Peyer's patch (tissue), 4 donors: ENCODE measurements at regions not wholly inside any gene's neighbourhood (a gene's known extent, or its start where the extent isn't known, plus 50 kb on each side); places are given as distances from the start of the nearest gene placed in this dataset.

Source experiments
- DNase-seq, 3 donors: peaks; one replicate each; pipeline ENCODE4 v3.0.0-alpha.2; 2017 to 2019
- H3K27ac ChIP-seq, 4 donors: fragments of 200-600 bp; sonication (generic); one replicate each; pipeline ENCODE4 v1.5.1; 2016 to 2019
- H3K27me3 ChIP-seq, 2 donors: fragments of 200-600 bp; sonication (generic); one replicate each; pipeline ENCODE4 v1.5.1; 2019
- H3K36me3 ChIP-seq, 3 donors: fragments of 200-600 bp; sonication (generic); one replicate each; pipeline ENCODE4 v1.5.1; 2016 to 2019
- H3K4me1 ChIP-seq, 4 donors: fragments of 200-600 bp; sonication (generic); one replicate each; pipeline ENCODE4 v1.5.1; 2016 to 2019
- H3K4me3 ChIP-seq, 4 donors: fragments of 200-600 bp; sonication (generic); 1 replicate in 3 of 4; 2 replicates in 1 of 4; pipeline ENCODE4 v1.5.1; 2016 to 2019; ENCODE audit warnings: mild to moderate bottlenecking in 1 of 4
- H3K9me3 ChIP-seq, 4 donors: fragments of 200-600 bp; sonication (generic); one replicate each; pipeline ENCODE4 v1.5.1; 2016 to 2019; ENCODE audit warnings: mild to moderate bottlenecking in 1 of 4
- POLR2A ChIP-seq, 2 donors: fragments of 450-650 bp; IDR thresholded peaks; one replicate each; pipeline ENCODE4 v1.5.1; 2017; ENCODE audit warnings: antibody characterized with exemption in 2 of 2, mild to moderate bottlenecking in 2 of 2, moderate library complexity in 2 of 2
- TF ChIP-seq, protein P1 (sequence below), 6 experiments: fragments of 450-650 bp in 4 of 6; fragments of 200-600 bp in 2 of 6; sonication (generic) in 1 of 6; IDR thresholded peaks; one replicate each; pipeline ENCODE4 v1.5.1; 2017 to 2019; ENCODE audit warnings: antibody characterized with exemption in 6 of 6, mild to moderate bottlenecking in 3 of 6, moderate library complexity in 1 of 6

DNA sequence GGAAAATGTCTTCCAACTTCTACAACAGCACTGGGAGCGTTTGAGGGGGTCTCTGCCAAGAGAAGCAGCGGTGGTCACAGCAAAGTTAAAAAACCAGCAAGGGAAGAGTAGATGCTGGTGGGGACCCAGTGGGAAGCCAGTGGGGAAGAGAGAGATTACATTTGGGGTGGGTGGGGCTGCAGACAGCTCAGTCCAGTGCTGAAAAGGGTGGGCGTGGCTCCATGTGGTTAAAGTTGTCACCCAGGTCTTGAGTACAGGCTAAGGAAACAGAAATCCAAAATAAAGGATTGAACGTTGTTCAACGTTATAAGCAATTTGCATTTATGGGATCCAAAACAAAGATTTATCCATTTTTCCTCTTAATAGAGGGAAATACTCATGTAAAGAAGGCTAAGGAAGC, 106.3 kb upstream of the LY86 start:
- Histone ChIP-seq H3K4me1 (no peaks in the 10 kb centered on the region), H3K36me3 (no peaks in the 10 kb centered on the region), H3K4me3 (no peak overlapping the region), H3K9me3 (no peaks in the 10 kb centered on the region), H3K27ac (no peak overlapping the region), H3K27me3 (no peaks in the 10 kb centered on the region)
- TF ChIP-seq, protein P1, sequence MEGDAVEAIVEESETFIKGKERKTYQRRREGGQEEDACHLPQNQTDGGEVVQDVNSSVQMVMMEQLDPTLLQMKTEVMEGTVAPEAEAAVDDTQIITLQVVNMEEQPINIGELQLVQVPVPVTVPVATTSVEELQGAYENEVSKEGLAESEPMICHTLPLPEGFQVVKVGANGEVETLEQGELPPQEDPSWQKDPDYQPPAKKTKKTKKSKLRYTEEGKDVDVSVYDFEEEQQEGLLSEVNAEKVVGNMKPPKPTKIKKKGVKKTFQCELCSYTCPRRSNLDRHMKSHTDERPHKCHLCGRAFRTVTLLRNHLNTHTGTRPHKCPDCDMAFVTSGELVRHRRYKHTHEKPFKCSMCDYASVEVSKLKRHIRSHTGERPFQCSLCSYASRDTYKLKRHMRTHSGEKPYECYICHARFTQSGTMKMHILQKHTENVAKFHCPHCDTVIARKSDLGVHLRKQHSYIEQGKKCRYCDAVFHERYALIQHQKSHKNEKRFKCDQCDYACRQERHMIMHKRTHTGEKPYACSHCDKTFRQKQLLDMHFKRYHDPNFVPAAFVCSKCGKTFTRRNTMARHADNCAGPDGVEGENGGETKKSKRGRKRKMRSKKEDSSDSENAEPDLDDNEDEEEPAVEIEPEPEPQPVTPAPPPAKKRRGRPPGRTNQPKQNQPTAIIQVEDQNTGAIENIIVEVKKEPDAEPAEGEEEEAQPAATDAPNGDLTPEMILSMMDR (IDR thresholded peaks at IDR 0.05), result no peak
- no peak for TF ChIP-seq POLR2A (IDR thresholded peaks at IDR 0.05)
- no peak for DNase-seq

DNA sequence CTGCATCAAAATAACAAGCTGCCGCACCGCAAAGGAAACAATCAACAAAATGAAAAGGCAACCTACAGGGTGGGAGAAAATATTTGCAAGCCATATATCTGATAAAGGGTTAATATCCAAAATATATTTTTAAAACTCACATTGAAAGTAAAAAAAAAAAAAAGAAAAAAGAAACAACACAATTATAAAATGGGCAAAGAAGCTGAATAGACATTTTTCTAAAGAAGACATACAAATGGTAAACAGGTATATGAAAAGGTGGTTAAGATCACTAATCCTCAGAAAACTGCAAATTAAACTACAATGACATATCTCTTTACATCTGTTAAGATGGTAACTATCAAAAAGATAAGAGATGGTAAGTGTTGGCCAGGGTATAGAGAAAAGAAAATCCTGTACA, 105.4 kb upstream of the LY86 start:
- Histone ChIP-seq H3K4me3 (no peak overlapping the region), H3K9me3 (no peaks in the 10 kb centered on the region), H3K27me3 (no peaks in the 10 kb centered on the region), H3K4me1 (no peaks in the 10 kb centered on the region), H3K27ac (no peak overlapping the region), H3K36me3 (no peaks in the 10 kb centered on the region)
- no peak for DNase-seq
- TF ChIP-seq POLR2A (IDR thresholded peaks at IDR 0.05), result no peak
- TF ChIP-seq, protein P1 (IDR thresholded peaks at IDR 0.05), result no peak

DNA sequence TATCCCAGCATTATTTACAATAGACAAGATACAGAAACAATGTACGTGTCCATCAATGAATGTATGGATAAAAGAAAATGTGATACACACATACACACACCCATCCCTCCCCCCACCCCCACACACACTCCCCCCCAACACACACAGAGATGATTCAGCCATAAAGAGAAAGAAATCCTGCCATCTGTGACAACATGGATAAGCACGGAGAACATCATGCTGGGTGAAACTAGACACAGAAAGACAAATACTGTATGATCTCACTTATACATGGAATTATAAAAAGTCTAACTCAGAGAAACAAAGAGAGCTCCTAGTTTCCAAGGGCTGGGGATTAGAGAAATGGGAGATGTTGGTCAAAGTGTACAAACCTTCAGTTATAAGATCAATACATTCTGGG, 104.8 kb upstream of the LY86 start:
- no peak for TF ChIP-seq POLR2A (IDR thresholded peaks at IDR 0.05)
- TF ChIP-seq, protein P1 (IDR thresholded peaks at IDR 0.05), result no peak
- DNase-seq, result no peak
- Histone ChIP-seq H3K36me3 (no peaks in the 10 kb centered on the region), H3K4me1 (no peaks in the 10 kb centered on the region), H3K27me3 (no peaks in the 10 kb centered on the region), H3K4me3 (no peak overlapping the region), H3K27ac (no peak overlapping the region), H3K9me3 (no peaks in the 10 kb centered on the region)

DNA sequence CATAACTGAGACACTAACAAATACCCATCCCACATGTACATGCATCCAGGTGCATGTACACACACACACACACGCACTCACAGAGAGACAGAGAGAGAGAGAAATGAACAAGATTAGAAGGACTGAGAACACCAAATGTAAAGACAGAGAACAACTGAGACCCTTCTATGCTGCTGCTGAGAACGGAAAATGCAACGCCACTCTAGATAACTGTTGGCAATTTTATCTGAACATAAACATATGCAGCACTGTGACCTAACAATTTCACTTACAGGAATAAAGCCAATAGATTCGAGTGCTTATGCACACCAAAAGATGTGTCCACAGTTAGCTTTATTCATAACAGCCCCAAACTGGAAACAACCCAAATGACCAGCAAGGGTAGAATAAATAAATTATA, 103.8 kb upstream of the LY86 start:
- Histone ChIP-seq H3K36me3 (no peaks in the 10 kb centered on the region), H3K27me3 (no peaks in the 10 kb centered on the region), H3K27ac (no peak overlapping the region), H3K4me1 (no peaks in the 10 kb centered on the region), H3K9me3 (no peaks in the 10 kb centered on the region), H3K4me3 (no peak overlapping the region)
- no peak for TF ChIP-seq POLR2A (IDR thresholded peaks at IDR 0.05)
- TF ChIP-seq, protein P1 (IDR thresholded peaks at IDR 0.05), result no peak
- no peak for DNase-seq

DNA sequence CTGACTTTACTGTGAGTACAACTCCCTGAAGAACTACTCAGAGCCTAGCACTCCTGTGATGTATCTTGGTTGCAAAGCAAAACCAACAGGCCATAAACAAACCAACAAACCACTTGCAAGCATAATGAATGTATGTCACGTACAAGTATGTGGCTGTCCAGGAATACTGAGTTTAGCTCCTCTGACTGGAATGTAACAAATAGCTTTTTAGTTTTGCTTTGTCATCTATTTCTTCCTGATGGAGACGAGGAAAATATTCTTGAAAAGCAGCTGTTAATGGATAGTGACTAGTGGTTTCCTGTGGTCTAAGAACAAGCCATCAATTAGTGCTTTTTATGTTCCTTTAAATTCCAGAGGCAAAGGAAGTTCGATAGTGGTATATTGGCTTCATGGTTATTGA, 101.9 kb upstream of the LY86 start:
- Histone ChIP-seq H3K4me3 (no peak overlapping the region), H3K36me3 (no peaks in the 10 kb centered on the region), H3K27ac (no peak overlapping the region), H3K27me3 (no peaks in the 10 kb centered on the region), H3K4me1 (no peaks in the 10 kb centered on the region), H3K9me3 (no peaks in the 10 kb centered on the region)
- DNase-seq, result no peak
- TF ChIP-seq POLR2A (IDR thresholded peaks at IDR 0.05), result no peak
- TF ChIP-seq, protein P1 (IDR thresholded peaks at IDR 0.05), result no peak

DNA sequence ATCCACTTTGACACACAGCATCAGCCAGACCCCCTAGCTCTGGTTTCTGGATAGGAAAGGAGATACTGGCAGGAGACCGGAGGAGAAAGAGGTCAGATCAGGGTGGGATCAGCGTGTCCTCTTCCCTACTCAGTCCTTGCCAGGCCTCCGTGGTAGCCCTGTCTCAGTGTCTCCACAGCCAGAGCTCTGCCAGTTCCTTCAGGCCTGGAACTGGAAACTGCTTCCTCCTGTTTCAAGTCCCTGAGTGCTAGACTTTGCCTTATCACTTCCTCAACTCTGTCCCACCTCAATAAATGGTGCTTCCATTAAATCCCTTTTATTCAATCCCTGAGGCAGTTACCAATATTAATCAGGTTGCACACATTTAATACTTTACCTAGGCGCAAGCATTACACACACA, 96.8 kb upstream of the LY86 start:
- Histone ChIP-seq H3K4me1 (no peaks in the 10 kb centered on the region), H3K4me3 (no peak overlapping the region), H3K27ac (no peak overlapping the region), H3K9me3 (no peaks in the 10 kb centered on the region), H3K36me3 (no peaks in the 10 kb centered on the region), H3K27me3 (no peaks in the 10 kb centered on the region)
- TF ChIP-seq, protein P1 (IDR thresholded peaks at IDR 0.05), result no peak
- TF ChIP-seq POLR2A (IDR thresholded peaks at IDR 0.05), result no peak
- no peak for DNase-seq
